Lung (tissue), 11 donors: ENCODE measurements at regions not wholly inside any gene's neighbourhood (a gene's known extent, or its start where the extent isn't known, plus 50 kb on each side); places are given as distances from the start of the nearest gene placed in this dataset.
A peak's percentile ranks its signal among the peaks of the same experiment; 100 is the strongest.

Experiments used
- ATAC-seq: fragments of 200-7000 bp; cut with Tn5 transposase; one replicate; pipeline ENCODE4 v1.9.1; 2020; ENCODE audit warnings: moderate number of reproducible peaks; ENCODE audit not compliant: insufficient read depth, low FRiP score
- DNase-seq, 3 donors: peaks; one replicate each; pipeline ENCODE4 v3.0.0-alpha.2; 2013 to 2017
- H3K27ac ChIP-seq, 2 donors: one replicate each; pipeline ENCODE4 v1.5.1; 2013; ENCODE audit warnings: mild to moderate bottlenecking in 2 of 2, moderate library complexity in 2 of 2, control low read depth in 1 of 2, inconsistent platforms in 1 of 2, low read depth in 1 of 2, low read length in 1 of 2
- H3K27me3 ChIP-seq, 3 donors: one replicate each; pipeline ENCODE4 v1.5.1; 2013; ENCODE audit warnings: low read length in 2 of 3; ENCODE audit not compliant: control insufficient read depth in 3 of 3, insufficient read depth in 3 of 3
- H3K36me3 ChIP-seq, 4 donors: one replicate each; pipeline ENCODE4 v1.5.1; 2013; ENCODE audit warnings: low read length in 4 of 4, mild to moderate bottlenecking in 1 of 4, moderate library complexity in 1 of 4; ENCODE audit not compliant: control insufficient read depth in 4 of 4, insufficient read depth in 4 of 4
- H3K4me1 ChIP-seq, 5 donors: one replicate each; pipeline ENCODE4 v1.5.1; 2013; ENCODE audit warnings: low read length in 5 of 5, mild to moderate bottlenecking in 2 of 5, moderate library complexity in 1 of 5; ENCODE audit not compliant: control insufficient read depth in 5 of 5, insufficient read depth in 5 of 5
- H3K4me3 ChIP-seq: one replicate; pipeline ENCODE4 v1.5.1; 2013; ENCODE audit warnings: mild to moderate bottlenecking, control low read depth, moderate library complexity
- H3K9ac ChIP-seq, 2 donors: one replicate each; pipeline ENCODE4 v1.5.1; 2013; ENCODE audit warnings: low read length in 2 of 2, control low read depth in 1 of 2; ENCODE audit not compliant: insufficient read depth in 1 of 2
- H3K9me3 ChIP-seq, 4 donors: one replicate each; pipeline ENCODE4 v1.5.1; 2013; ENCODE audit warnings: low read length in 3 of 4, mild to moderate bottlenecking in 1 of 4, moderate library complexity in 1 of 4; ENCODE audit not compliant: control insufficient read depth in 4 of 4, insufficient read depth in 3 of 4
- WGBS, 2 donors: extraction: QIAGEN DNeasy Blood & Tissue Kit; methylation state at CpG; one replicate each; pipeline ENCODE4 v1.1.7; 2013; 5-methylcytosine and 5-hydroxymethylcytosine counted together
- TF ChIP-seq, protein P1 (sequence below): IDR thresholded peaks from 2 replicates; pipeline ENCODE4 v1.5.1; 2012; ENCODE audit warnings: mild to moderate bottlenecking; ENCODE audit errors: control extremely low read depth, extremely low read depth
- donor health status: control.
- donor health status: control.
- donor health status: Bipolar disorder and iron deficiency.
- donor health status: healthy.
- donor health status: DM: yes; HTN: yes; CAD: no.

- Histone ChIP-seq H3K4me3 (peak overlapping the region; percentile 88), H3K9ac (peak overlapping the region; percentile 85 to 94), H3K36me3 (peaks cover 5 to 12% (median 12%) of the 10 kb centered on the region in 4 donors), H3K4me1 (peaks cover 0 to 18% (median 1%) of the 10 kb centered on the region in 5 donors), H3K27me3 (no peaks in the 10 kb centered on the region), H3K27ac (peak overlapping the region; percentile 91 to 99), H3K9me3 (no peaks in the 10 kb centered on the region)
- peak; percentile 63 for ATAC-seq
- DNase-seq: peak; percentile 69 to 77 (median 71)
- TF ChIP-seq, protein P1, sequence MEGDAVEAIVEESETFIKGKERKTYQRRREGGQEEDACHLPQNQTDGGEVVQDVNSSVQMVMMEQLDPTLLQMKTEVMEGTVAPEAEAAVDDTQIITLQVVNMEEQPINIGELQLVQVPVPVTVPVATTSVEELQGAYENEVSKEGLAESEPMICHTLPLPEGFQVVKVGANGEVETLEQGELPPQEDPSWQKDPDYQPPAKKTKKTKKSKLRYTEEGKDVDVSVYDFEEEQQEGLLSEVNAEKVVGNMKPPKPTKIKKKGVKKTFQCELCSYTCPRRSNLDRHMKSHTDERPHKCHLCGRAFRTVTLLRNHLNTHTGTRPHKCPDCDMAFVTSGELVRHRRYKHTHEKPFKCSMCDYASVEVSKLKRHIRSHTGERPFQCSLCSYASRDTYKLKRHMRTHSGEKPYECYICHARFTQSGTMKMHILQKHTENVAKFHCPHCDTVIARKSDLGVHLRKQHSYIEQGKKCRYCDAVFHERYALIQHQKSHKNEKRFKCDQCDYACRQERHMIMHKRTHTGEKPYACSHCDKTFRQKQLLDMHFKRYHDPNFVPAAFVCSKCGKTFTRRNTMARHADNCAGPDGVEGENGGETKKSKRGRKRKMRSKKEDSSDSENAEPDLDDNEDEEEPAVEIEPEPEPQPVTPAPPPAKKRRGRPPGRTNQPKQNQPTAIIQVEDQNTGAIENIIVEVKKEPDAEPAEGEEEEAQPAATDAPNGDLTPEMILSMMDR: no peak
- WGBS, 2 donors: 0 to 1% methylated on average over 50 to 91 of the region's 91 CpGs
Observed at GRCh38 chr6:71420095-71420692, 131.6 kb downstream of the OGFRL1 start.

DNA sequence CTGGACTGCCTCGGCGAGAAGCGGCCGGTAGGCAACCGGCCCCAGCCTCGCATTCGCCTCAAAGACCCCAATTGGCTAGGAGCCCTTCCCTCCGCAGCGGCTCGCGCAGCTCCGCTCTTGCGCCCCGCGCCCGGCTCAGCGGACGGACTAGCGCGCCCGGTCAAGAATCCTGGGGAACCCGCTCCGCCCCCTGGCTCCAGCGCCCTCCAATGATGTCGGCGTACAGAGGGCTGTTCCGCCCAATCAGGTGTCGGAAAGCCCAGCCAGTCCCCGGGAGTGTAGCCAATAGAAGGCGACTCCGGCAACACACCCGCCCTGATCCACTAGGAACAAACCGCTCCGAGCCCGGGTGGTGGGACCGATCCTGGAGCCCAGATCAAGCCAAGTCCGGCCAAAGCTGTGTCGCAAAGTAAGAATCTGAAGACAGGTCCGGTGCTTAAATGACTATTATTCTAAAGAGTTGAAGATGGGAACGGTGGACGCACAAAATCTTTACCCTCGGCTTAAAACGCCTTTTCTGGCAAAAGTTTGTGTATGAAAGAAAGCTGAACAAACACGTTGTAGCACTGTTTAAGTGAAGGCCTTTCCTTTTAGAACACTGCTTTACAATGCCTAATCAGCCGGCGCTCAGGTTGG is 132.2 kb downstream of the OGFRL1 start:
- 5 to 9% methylated on average over 42 to 46 of the region's 46 CpGs for WGBS, 2 donors
- H3K36me3 ChIP-seq: peaks cover 4 to 11% (median 7%) of the 10 kb centered on the region in 4 donors
- peak overlapping the region; percentile 88 for H3K4me3 ChIP-seq
- peak overlapping the region; percentile 91 to 99 for H3K27ac ChIP-seq
- no peaks in the 10 kb centered on the region for H3K27me3 ChIP-seq
- peak; percentile 97 to 98 (median 97) for DNase-seq
- peak overlapping the region; percentile 85 to 86 for H3K9ac ChIP-seq
- TF ChIP-seq, protein P1: no peak
- ATAC-seq: peak; percentile 97
- peaks cover 0 to 18% (median 1%) of the 10 kb centered on the region in 5 donors for H3K4me1 ChIP-seq
- H3K9me3 ChIP-seq: no peaks in the 10 kb centered on the region

GRCh38 chr6:71421611-71422010 is 133.0 kb downstream of the OGFRL1 start:
- no peak for DNase-seq
- Histone ChIP-seq H3K27ac (peak overlapping the region in 1 of 2 donors; percentile 82), H3K27me3 (no peaks in the 10 kb centered on the region), H3K9ac (no peak overlapping the region), H3K4me1 (peaks cover 0 to 18% (median 1%) of the 10 kb centered on the region in 5 donors), H3K36me3 (peaks cover 0 to 5% (median 3%) of the 10 kb centered on the region in 4 donors), H3K9me3 (no peaks in the 10 kb centered on the region), H3K4me3 (no peak overlapping the region)
- TF ChIP-seq, protein P1: no peak
- ATAC-seq: no peak
- WGBS, 2 donors: 69 to 82% methylated on average over 4 of the region's 4 CpGs
